ENCODE measurements at regions not wholly inside any gene's neighbourhood (a gene's known extent, or its start where the extent isn't known, plus 50 kb on each side); places are given as distances from the start of the nearest gene placed in this dataset.
"Not testable (repeated sequence)": the region's sequence is repeated elsewhere in the genome, so short reads cannot be mapped to it uniquely, and the experiment has no call there.

GRCh38 chr20:24418731-24419130 is 50.7 kb upstream of the SYNDIG1 start:
- DNase-seq, result no peak

- no peak for DNase-seq
Observed at GRCh38 chr20:24417485-24417884, 51.9 kb upstream of the SYNDIG1 start.

- DNase-seq, result not testable (repeated sequence)
Observed at GRCh38 chr20:24415444-24415843, 54.0 kb upstream of the SYNDIG1 start.

DNA sequence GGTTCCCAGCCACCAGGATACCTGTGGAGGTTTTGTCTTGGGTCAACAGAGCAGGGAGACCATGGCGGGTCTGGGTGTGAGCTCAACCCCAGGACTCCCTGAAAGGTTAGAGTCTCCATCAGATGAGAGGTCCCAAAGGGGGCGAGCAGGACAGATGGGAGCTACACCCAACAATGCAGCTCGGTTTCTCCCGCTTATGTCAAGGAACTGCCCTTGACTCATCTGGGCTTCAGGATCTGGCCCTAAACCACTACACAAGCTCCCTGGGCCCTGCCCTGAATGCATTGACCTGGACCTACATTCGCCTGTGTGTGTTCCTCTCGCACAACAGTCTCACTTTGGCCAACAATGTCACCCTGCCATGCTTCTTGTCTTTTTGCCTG is 57.6 kb upstream of the SYNDIG1 start:
- DNase-seq, result no peak

- no peak for DNase-seq
Observed at GRCh38 chr20:24411003-24411833, 58.2 kb upstream of the SYNDIG1 start.

- DNase-seq, result no peak
Observed at GRCh38 chr20:24407151-24407550, 62.3 kb upstream of the SYNDIG1 start.

DNA sequence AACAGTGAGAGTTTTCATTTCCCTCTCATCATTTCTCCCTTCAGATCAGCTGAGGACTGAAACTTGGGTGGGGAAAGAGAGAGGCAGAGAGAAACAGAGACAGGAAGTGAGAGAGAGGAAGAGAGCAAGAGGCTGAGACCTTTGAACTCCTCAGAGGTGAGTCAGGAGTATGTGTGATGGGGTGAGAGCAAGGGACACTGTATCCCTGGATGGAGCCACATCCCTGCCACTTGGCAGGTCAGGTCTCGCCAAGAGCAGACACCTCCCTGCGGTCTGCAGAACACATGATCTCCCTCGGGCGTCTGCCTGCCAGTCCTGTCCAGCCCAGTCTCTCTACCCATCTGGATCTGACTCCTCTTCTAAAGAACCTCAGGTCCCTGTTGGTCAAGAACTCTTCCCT is 62.7 kb upstream of the SYNDIG1 start:
- DNase-seq, result no peak

DNA sequence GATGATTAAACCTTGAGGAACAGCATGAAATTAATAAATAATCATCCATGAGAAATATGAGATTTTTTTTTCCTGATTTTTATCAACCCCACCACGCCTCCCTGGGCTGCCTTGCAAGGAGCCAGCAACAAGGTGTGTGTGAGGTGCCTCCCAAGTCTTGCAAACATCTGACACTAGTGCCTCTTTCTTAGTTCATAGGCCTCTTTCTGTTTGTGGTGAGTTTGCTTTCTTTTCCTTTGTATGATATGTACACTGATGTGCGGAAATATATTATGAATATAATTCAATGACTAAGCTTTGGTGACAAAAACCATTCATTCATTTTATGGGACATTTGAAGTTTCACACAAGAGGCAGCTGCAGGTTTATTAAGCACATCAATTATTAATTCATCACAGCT is 63.2 kb upstream of the SYNDIG1 start:
- no peak for DNase-seq

GRCh38 chr20:24405810-24406209 is 63.6 kb upstream of the SYNDIG1 start:
- DNase-seq, result no peak

DNA sequence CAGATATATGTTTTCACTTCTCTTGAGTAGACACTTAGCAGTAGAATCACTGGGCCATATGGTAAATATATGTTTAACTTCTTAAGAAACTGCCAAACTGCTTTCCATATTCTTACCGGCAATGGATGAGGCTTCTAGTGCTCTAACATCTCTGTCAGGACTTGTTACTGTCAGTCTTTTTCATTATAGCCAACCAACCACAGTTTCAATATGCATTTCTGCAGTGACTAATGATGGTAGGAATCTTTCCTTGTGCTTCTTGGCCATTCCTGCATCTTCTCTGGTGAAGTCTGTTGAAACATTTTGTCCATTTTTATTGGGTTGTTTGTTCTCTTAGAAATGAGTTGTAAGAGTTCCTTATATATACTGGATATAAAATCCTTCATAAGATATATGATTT is 66.0 kb upstream of the SYNDIG1 start:
- DNase-seq, result no peak

DNA sequence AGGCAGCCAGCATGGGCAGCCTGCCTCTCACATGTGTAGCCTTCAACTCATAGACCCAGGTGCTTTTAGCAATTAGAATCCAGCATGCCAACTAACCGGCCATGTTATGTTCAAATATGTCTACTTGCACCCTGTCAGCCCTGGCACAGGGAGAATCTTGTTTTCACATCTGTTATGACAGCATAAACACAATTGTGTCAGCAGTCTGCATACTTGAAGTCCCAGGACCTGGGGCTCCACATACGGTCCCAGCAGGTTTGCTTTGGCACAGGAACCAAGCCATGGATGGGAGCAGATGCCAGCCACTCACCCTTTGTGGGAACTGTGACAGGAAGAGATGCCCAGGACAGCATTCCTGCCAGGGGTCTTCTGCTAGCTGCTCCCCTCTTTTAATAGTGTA is 67.2 kb upstream of the SYNDIG1 start:
- no peak for DNase-seq

DNA sequence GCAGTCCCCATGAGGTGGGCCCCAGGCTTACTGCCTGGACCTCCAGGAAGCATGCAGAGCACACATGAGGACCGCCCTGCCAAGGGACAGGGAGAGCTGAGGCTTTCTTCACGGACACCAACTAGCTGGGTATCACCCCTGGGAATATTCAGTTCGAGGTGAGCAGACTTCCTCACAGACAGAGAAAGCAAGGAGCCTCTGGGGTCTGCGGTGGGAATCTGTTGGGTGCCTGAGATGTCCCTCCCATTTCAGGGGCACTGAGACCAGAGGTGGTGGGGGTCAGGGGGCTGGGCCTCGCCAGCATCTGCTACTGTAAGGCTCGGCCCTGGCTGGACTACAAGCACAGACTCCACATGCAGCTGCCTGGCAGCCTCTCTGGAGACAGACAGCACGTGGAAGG is 74.3 kb upstream of the SYNDIG1 start:
- no peak for DNase-seq

DNA sequence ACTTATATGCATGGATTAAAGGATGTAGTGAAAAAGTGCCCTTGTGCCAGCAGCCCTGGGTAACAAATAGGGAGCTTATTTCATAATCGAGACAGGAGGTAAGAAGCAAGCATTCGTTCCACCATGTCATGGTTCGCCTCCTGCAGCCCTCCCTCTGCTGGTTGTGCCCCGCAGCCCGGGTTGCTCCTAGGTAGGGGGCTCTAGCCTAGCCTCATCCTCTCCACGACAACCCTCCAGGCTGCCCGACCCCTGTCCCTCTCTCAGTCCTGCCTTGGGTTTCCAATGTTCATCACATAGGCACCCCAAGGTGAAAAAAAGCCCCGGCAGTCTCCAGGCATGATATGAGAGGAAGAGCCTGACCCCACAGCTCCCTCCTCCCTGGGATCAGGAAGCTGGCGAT is 75.5 kb upstream of the SYNDIG1 start:
- no peak for DNase-seq

- DNase-seq, result no peak
Observed at GRCh38 chr20:24392612-24393011, 76.8 kb upstream of the SYNDIG1 start.

DNA sequence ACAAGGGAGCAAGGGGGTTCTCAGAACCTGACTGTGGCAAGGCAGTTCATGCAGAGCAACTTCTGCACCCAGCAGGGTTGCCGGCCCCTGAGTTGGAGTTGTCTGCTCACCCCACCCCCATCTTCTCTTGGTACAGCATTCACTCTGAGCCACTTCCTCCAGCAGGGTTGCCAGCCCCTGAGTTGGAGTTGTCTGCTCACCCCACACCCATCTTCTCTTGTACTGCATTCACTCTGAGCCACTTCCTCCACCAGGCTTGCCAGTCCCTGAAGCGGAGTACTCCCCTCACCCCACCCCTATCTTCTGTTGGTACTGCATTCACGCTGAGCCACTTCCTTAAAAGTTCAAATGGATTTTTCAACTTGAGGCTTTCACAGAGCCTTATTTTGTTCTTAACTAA is 79.7 kb upstream of the SYNDIG1 start:
- DNase-seq, result no peak

DNA sequence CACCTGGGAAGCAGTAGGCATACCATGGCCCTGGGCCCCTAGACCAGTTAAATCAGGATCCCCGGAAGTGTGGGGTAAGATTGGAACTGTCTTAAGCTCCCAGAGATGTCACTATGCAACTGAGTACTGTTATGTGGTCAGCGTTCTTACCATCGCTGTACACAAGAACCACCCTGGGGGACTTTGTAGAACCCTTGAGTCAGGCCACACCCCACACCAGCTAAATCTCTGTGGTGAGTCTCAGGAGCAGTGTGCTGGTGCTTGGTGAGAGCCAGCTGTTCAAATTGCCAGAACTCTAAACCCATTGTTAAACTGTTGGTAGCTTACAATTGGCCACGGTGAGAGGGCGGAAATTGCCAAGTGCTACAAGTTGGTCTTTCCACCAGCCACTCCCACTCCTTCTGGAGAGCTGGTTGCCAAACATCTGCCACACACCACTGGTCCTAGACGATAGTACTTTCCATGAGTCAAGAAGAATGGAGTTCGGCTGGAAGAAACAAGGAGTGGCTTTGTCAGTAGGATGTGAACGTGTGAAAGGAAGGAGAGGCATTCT is 80.5 kb upstream of the SYNDIG1 start:
- DNase-seq, result no peak

DNA sequence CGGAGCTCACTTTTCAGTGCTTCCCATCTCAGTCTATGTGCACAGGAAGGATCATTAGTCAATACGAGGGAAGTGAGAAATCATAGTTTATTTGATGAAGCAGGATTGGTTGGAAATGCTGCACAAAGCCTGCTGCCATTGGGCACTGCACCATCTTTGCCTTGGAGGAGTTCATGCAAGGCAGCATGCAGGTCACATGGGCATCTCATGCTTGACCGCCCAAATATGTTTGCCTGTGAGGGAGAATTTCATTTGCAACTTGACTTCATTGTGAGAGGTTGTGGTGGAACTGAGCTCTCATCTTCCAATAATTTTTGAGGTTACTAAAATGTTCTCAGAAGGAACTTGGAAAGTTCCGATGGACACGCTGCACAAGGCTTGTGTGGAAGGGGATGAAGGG is 83.9 kb upstream of the SYNDIG1 start:
- DNase-seq, result no peak

DNA sequence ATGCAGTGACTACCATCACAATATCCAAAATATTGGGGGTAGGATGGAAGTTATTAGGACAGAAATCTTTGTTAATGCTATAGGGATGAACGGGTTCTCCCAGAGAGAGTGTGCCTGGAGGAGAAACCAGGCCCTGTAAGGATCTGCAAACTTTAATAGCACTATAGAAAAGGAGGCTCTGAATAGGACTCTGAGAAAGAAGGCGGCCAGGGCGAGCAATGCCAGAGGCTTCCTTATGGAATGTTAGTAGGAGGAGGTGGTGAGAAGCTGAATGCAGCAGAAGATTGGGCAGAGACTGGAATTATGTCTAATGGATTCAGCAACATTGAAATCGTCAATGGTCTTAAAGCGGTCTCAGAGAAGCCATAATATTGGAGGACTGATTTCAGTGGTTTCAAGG is 84.6 kb upstream of the SYNDIG1 start:
- DNase-seq, result no peak

DNA sequence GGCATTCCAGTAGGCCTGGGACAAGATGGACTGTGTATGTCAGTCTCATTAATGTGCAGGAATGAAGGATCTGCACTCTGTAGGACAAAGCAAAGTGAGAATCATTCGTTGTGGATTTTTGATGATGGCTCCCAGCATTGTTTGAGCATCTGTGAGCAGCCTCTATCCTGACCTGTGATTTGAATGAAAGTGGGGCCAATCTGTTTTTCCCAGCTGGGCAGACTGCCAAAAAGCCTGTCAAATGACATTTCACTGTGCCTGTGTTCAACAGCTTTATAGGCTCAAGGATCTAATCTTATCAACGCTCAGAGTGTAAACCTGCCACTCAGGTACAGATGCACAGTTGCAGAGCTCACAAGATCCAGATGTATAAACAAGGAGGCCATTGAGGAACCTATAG is 86.7 kb upstream of the SYNDIG1 start:
- no peak for DNase-seq

- DNase-seq, result no peak
Observed at GRCh38 chr20:24382331-24382730, 87.1 kb upstream of the SYNDIG1 start.

DNA sequence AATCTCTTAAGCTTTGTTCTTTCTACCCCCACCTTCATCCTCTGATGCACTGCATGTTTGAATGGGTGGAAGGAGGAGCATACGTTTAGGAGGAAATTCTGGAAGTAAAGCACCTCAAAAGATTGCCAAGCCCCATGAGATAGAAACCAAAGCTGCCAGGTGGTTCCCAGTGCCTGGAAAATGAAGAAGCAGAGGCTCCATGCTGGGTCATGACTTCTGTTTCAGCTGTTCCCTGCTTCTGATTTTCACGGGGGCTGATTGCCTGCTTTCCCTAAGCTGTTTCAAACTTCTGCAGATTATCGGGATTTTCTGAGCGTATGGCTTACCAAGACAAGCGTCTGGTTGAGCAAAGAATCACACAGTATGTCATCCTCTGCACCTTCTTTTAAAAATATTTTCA is 87.5 kb upstream of the SYNDIG1 start:
- no peak for DNase-seq

DNA sequence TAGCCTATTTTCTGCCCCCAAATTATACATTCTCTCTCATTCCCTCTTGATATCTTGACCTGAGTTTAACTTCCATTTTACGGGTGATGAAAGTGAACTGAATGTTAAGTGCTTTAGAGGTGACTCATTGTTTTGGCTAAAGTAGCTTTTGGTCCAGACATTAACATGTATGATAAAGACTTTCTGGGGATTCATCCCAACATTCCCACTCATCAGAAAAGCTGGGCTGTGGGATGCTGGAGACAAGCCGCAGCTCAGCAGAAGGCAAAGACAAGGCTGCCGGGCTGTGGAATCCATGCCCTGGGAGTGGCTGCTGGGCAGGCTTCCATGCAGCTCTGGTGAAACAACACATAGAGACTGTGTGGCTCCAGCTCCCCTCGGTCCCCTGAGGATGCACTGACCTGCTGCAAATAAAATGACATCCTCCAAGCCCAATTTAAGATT is 89.9 kb upstream of the SYNDIG1 start:
- DNase-seq, result peak; percentile 2

DNA sequence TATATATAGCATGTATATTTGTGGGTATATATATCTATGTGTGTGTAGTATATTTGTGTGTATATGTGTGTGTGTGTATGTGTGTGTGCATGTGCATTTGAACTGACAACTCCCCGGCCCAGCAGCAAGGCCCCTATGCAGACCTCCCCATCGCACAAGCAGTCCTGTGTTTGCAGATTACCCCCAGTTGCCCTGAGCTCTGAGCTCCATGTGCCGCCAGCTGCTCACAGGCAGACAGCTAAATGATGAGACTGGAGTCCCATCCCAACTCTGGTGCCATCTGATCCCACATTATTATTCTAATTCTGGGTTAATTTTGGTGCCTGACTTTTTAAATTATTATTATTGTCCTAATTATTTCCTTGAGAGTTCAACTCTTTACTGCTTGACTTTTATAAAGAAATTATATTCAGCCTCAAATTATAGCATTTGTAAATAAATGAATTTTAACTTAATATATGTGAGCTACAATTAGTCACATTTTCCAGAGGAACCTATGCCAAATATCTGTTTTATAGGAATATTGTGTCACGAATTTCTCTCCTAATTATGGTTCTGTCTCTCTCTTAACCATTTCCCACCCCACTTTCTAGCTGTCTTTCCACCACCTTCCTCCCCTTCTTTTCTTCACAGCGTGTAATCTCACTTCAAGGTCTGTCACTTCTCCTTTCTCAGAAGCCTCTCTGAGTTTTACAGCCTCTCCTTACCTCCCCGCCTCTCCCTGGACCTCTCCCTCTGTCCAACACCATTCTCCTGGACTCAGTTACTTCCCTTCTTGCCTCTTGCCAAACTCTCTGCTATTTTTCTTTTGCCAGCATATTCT is 90.6 kb upstream of the SYNDIG1 start:
- DNase-seq, result no peak

All from NCI-H226 (cell line).